Stimulated activated CD8-positive, alpha-beta memory T cell treated with anti-CD3 and anti-CD28 coated beads, Interleukin-15, amount 100 ng/mL, for 4 hours (primary cell): ENCODE measurements at regions not wholly inside any gene's neighbourhood (a gene's known extent, or its start where the extent isn't known, plus 50 kb on each side); places are given as distances from the start of the nearest gene placed in this dataset.
"Not testable (repeated sequence)": the region's sequence is repeated elsewhere in the genome, so short reads cannot be mapped to it uniquely, and the experiment has no call there.

Source experiments
- DNase-seq, 2 donors: peaks; one replicate each; pipeline ENCODE4 v3.0.0-alpha.2; 2020; ENCODE audit warnings: low read depth in 2 of 2

DNA sequence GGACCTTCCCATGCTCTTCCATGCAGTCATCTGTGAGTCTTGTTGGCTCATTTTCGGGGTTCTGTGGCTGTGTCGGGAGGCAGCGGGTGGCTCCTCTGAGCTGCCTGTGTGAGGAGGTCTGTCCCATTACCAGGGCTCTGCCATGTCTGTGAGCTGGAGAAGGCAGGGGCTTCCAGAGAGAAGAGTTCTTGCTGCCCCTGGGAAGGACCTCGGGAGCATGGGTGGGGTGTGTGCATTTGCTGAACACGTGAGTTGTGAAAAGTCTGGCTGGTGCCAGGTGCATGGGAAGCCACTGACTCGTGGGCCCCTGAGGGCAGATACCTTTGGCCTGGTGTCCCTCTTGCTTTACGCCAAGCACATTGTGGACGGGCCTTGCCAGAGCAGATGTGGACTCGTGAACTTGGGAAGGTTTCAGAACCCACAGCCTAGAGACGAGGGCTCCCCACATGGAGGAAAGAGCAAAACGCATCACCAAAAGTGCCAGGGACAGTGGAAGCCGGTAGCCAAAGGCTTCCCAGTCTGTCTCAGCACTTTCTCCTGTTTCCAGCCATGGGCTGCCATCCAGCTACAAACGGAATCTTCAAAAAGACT, 1324.5 kb downstream of the BRD1 start:
- DNase-seq, result no peak

DNA sequence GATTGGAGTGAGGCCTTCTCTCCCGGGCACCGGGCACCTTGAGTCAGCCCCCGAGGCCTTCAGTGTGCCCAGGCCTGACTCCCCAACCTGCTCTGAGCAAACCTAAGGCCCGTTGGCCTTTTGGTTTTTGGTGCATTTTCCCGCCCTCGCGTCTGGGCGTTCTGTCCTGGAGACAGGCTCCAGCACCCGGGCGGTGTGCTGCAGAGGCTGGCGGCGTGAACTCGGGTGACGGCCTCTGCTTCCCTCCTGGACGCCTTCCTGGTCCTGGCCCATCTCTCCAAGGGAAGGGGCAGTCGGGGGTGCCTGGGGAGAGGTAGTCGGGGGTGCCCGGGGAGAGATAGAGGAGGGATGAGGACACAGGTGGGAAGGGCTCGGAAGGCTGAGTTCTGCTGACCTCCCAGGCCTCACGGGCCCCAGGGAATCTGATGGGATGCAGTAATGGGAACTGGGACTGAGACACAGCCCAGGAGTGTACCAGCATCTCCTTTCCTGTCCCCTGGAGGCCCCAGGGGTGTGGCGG, 1326.4 kb downstream of the BRD1 start:
- no peak for DNase-seq

GRCh38 chr22:48500471-48501230, 1327.0 kb downstream of the BRD1 start:
- DNase-seq, result no peak

- DNase-seq, result no peak
Observed at GRCh38 chr22:48499456-48500425, 1327.9 kb downstream of the BRD1 start.

GRCh38 chr22:48498526-48499331, 1328.9 kb downstream of the BRD1 start:
- no peak for DNase-seq

- not testable (repeated sequence) for DNase-seq
Observed at GRCh38 chr22:48497743-48498520, 1329.7 kb downstream of the BRD1 start.

DNA sequence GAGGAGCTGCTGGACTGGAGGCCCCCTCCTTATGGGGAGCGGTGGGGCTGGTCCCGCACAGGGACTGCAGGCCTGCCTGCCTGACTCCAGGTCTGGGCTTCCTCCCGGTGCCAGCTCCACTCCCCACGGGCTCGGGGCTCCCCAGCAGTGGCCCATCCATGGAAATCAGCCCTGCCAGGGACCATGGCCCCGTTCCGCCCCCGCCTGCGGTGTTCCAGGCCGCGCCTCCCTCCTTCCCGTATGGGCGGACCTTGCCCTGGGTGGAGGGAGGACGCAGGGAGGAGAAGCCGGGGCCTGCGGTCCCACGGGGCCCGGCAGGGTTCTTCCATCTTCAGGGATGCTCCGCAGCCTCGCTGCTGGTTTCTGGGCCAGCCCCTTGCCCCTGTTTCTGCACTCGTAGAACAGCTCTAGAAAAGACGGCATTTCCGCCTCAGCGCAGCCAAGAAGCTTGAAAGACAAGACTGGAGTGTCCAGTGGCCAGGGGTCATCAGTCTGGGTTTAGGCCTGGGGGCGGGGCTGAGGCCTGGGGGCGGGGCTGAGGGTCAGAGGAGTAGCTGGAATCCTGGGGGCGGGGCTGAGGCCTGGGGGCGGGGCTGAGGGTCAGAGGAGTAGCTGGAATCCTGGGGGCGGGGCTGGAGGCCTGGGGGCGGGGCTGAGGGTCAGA, 1330.6 kb downstream of the BRD1 start:
- DNase-seq, result no peak

DNA sequence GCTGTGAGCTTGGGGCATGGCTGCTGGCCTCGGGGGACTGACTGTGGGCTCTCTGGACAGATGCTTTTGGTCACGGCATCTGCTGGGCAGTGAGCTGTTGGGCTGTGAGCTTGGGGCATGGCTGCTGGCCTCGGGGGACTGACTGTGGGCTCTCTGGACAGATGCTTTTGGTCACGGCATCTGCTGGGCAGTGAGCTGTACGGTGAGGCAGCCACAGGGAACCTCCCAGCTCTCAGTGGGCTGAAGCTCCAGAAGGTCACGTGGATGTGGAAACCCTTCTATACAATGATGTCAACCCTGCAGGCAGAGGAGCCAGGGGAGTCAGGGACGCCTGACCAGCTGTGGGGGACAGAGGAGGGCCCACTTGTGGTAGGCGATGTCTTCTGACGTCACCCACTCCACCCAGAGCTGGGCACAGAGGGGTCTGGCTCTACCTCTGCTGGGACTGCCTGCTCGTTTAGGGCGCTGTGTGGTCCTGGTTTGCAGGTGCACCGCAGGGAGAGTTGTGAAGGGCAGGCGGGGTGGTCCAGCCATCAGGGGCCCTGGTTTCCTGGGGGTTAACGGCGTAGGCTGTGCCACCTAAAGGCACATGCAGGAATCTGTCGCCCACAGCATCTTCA, 1331.3 kb downstream of the BRD1 start:
- no peak for DNase-seq

DNA sequence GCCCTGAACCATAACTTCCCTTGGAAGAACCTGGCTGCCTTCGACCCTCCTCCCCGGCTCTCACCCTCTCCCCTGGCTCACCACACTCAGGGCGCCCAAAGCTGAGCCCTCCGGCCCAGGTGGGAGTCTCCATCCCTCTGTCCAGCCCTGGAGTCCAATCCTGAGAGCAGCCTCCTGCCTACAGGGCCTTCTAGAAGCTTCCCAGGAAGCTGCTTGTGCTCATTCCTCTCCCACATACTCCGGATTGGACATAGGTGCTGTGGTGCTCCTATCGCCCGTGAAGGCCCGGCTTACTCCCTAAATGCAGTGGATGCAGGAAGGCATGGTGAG, 1332.0 kb downstream of the BRD1 start:
- DNase-seq, result no peak

GRCh38 chr22:48494968-48495750, 1332.5 kb downstream of the BRD1 start:
- no peak for DNase-seq

GRCh38 chr22:48494256-48494967, 1333.3 kb downstream of the BRD1 start:
- no peak for DNase-seq

GRCh38 chr22:48493733-48494132, 1333.9 kb downstream of the BRD1 start:
- DNase-seq, result no peak

DNA sequence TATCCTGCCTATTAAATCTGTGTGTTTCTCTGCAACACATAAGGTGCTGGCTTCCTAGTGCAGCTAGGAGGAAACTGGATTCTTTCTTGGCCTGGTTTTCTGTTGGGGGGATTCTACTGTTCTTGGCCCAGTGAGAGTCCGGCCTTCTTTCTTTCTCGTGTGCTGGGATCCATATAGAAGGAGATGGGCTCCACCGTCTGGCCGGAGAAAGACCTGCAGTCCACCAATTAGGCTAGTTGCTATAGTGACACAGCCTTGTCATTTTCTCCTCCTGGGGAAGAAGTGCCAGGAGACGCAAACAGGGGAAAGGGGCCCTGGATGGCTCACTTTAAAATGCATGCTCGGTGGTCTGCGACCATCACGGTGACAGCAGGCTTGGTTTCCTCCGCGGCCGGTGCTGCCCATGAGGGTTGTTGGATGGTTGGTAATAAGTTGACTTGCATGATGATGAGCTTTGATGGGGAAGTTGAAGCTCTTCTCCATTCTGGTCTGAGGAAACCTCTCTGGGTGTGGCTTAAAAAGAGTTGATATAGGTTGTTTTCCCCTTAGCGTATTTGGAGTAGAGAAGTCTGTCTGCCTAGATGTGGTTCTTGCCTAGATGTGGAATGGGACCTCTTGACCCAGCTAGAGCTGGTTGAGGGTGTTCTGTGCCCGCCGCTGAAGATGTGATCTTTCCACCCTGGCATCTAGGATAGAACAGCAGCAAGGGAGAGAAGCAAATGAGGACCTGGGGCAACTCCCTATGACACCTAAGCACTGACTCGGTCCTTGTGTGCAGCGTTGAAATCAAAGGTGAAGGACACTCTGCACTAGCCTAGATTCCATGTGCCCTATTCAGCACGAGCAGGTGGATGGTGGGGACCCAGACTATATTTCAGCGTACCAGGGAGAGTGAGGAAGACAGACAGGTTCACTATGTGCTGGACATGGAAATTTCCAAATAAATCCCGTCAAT, 1335.0 kb downstream of the BRD1 start:
- DNase-seq, result no peak

- no peak for DNase-seq
Observed at GRCh38 chr22:48491451-48491941, 1336.2 kb downstream of the BRD1 start.

DNA sequence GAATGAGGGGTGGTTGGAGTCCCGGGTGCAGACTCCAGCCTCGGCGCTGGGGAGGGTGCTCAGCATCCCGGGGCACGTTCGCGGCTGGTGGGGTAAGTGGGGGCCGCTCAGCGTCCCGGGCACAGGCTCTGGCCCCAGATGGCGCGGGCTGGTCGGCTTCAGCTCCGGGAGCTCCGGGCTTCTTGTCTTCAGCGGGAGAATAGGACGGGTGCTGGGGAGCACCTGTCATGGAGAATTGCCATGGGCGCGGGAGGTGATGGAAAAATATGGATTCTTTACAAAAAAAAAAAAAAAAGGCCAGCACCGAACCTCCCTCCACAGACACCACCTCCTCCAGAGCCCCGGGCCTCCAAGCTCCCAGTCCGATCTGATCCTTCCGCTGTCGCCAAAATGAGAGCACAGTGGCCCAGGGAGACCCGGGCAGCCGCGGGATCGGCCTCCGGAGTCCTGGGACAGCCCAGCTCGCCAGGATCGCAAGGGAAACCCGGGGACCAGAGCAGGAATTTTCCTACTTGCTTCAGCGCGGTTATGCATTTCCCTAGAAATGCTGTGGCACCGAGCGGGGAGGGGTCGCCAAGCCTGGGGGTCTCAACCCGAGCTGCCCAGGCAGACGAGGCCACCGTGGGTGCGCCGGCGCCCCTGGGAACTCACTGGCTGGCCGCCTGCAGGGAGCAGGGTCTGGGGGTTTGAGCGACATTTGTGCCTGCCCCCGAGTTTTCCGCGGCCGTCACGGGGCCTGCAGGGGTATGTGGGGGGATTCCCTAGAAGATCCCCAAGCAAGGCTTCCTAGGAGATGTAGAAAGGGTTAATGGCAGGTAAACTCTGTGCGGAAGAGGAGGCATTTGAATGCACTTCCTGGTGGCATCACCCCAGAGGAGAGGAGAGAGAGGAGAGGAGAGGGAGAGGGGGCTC, 1336.9 kb downstream of the BRD1 start:
- DNase-seq, result no peak
